ENCODE measurements at regions not wholly inside any gene's neighbourhood (a gene's known extent, or its start where the extent isn't known, plus 50 kb on each side); places are given as distances from the start of the nearest gene placed in this dataset.

DNA sequence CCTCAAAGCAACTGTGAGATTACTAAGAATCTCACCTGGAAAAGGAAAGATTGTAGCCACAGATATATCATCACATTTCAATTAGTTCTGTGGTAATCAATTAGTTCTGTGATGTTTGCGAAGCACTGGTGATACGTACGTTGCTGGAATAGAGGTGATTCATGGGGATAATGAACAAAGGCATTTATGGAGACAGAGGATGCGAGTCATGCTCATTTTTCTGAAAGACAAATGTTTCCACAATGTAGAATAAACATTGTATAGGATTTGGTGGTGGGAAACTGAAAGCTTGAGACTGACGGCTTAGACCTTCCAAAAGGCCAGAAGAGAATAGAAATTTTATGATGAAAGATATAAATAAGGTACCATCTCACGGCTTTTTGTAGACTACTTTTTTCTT is 507.3 kb upstream of the TYRP1 start:
- Histone ChIP-seq H3K4me3 (ENCODE audit: severe bottlenecking) (no peak overlapping the region), H3K9me3 (ENCODE audit: severe bottlenecking) (no peaks in the 10 kb centered on the region), H3K27me3 (ENCODE audit: insufficient read depth, poor library complexity, severe bottlenecking) (no peaks in the 10 kb centered on the region), H3K36me3 (ENCODE audit: low read depth) (no peaks in the 10 kb centered on the region), H3K4me1 (ENCODE audit: insufficient read depth, poor library complexity, severe bottlenecking) (no peaks in the 10 kb centered on the region), H3K27ac (ENCODE audit: poor library complexity, severe bottlenecking) (no peak overlapping the region)
- DNase-seq (ENCODE audit: low spot score) (no peak), ATAC-seq (ENCODE audit: low read depth) (peak; percentile 23; the same call in 1 of the 3 replicates)
- no peak for TF ChIP-seq CTCF (IDR thresholded peaks at IDR 0.05; ENCODE audit: poor library complexity, severe bottlenecking)

- no peaks in the 10 kb centered on the region for H3K27me3 ChIP-seq (ENCODE audit: insufficient read depth, poor library complexity, severe bottlenecking)
- H3K4me1 ChIP-seq (ENCODE audit: insufficient read depth, poor library complexity, severe bottlenecking): no peaks in the 10 kb centered on the region
- no peaks in the 10 kb centered on the region for H3K9me3 ChIP-seq (ENCODE audit: severe bottlenecking)
- no peak overlapping the region for H3K27ac ChIP-seq (ENCODE audit: poor library complexity, severe bottlenecking)
- TF ChIP-seq CTCF (IDR thresholded peaks at IDR 0.05; ENCODE audit: poor library complexity, severe bottlenecking): no peak
- no peak for DNase-seq (ENCODE audit: low spot score)
- H3K4me3 ChIP-seq (ENCODE audit: severe bottlenecking): no peak overlapping the region
- H3K36me3 ChIP-seq (ENCODE audit: low read depth): no peaks in the 10 kb centered on the region
- ATAC-seq (ENCODE audit: low read depth): no peak
Measured at GRCh38 chr9:12191630-12192029, 501.6 kb upstream of the TYRP1 start.

GRCh38 chr9:12194731-12195130 is 498.5 kb upstream of the TYRP1 start:
- no peak overlapping the region for H3K27ac ChIP-seq (ENCODE audit: poor library complexity, severe bottlenecking)
- no peak for TF ChIP-seq CTCF (IDR thresholded peaks at IDR 0.05; ENCODE audit: poor library complexity, severe bottlenecking)
- H3K36me3 ChIP-seq (ENCODE audit: low read depth): no peaks in the 10 kb centered on the region
- H3K4me3 ChIP-seq (ENCODE audit: severe bottlenecking): no peak overlapping the region
- peaks cover 7% of the 10 kb centered on the region for H3K27me3 ChIP-seq (ENCODE audit: insufficient read depth, poor library complexity, severe bottlenecking)
- no peak for DNase-seq (ENCODE audit: low spot score)
- no peaks in the 10 kb centered on the region for H3K4me1 ChIP-seq (ENCODE audit: insufficient read depth, poor library complexity, severe bottlenecking)
- H3K9me3 ChIP-seq (ENCODE audit: severe bottlenecking): no peaks in the 10 kb centered on the region
- no peak for ATAC-seq (ENCODE audit: low read depth)

DNA sequence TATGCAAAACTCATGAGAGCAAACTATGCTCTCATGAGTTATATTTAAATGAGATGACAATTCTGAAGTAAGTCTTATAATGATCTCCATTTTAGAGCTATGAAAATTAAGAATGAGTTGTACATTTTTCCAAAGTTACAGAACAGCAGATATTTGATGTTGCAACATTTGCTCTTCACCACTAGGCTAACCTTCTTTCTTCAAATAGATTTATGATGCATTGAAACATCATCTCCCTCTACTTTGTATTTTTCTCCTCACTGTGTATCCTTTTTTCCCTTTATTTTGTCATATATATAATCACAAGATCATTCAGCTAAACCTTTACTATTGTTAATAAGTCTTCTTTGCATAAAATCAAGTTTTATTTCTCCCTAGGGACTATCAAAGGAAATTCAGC is 497.7 kb upstream of the TYRP1 start:
- Histone ChIP-seq H3K27me3 (ENCODE audit: insufficient read depth, poor library complexity, severe bottlenecking) (peaks cover 7% of the 10 kb centered on the region), H3K4me3 (ENCODE audit: severe bottlenecking) (no peak overlapping the region), H3K9me3 (ENCODE audit: severe bottlenecking) (no peaks in the 10 kb centered on the region), H3K27ac (ENCODE audit: poor library complexity, severe bottlenecking) (no peak overlapping the region), H3K4me1 (ENCODE audit: insufficient read depth, poor library complexity, severe bottlenecking) (no peaks in the 10 kb centered on the region), H3K36me3 (ENCODE audit: low read depth) (no peaks in the 10 kb centered on the region)
- ATAC-seq (ENCODE audit: low read depth) (no peak), DNase-seq (ENCODE audit: low spot score) (no peak)
- no peak for TF ChIP-seq CTCF (IDR thresholded peaks at IDR 0.05; ENCODE audit: poor library complexity, severe bottlenecking)

DNA sequence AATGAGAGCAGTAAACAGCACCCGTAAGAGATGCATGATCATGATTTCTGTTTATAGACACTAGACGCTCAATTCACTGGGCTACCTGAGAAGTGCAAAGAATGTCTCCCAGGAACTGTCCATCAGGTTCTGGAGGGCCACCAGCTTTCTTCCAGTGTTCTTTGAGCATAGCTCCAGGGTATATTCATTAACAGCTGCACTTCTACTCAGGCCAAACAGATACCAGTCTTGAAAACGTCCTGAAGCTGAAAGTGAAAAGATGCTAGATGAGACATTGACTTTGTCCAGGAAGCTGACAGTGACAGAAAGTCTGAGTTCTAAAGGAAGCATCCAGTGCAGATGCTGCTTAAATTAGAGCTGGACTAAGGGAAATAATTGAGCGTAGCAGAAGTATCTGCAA is 488.7 kb upstream of the TYRP1 start:
- H3K27me3 ChIP-seq (ENCODE audit: insufficient read depth, poor library complexity, severe bottlenecking): peaks cover 2% of the 10 kb centered on the region
- H3K27ac ChIP-seq (ENCODE audit: poor library complexity, severe bottlenecking): no peak overlapping the region
- no peak for TF ChIP-seq CTCF (IDR thresholded peaks at IDR 0.05; ENCODE audit: poor library complexity, severe bottlenecking)
- H3K9me3 ChIP-seq (ENCODE audit: severe bottlenecking): no peaks in the 10 kb centered on the region
- H3K4me1 ChIP-seq (ENCODE audit: insufficient read depth, poor library complexity, severe bottlenecking): no peaks in the 10 kb centered on the region
- no peak overlapping the region for H3K4me3 ChIP-seq (ENCODE audit: severe bottlenecking)
- DNase-seq (ENCODE audit: low spot score) (no peak), ATAC-seq (ENCODE audit: low read depth) (no peak)
- no peaks in the 10 kb centered on the region for H3K36me3 ChIP-seq (ENCODE audit: low read depth)

All from RWPE2 (cell line).